Kidney epithelial cell (primary cell): ENCODE measurements at regions not wholly inside any gene's neighbourhood (a gene's known extent, or its start where the extent isn't known, plus 50 kb on each side); places are given as distances from the start of the nearest gene placed in this dataset.

ENCODE experiments used
- DNase-seq: peaks from one replicate; pipeline ENCODE4 v3.0.0-alpha.2; 2010; ENCODE audit warnings: low read depth
- H3K27me3 ChIP-seq: 2 replicates; pipeline ENCODE4 v1.6.0; 2011; ENCODE audit warnings: low read length; ENCODE audit not compliant: control insufficient read depth, insufficient read depth
- H3K36me3 ChIP-seq: 2 replicates; pipeline ENCODE4 v1.5.1; 2011; ENCODE audit warnings: low read length; ENCODE audit not compliant: control insufficient read depth, insufficient read depth
- H3K4me3 ChIP-seq: 2 replicates; pipeline ENCODE4 v1.5.1; 2011; ENCODE audit warnings: low read depth, mild to moderate bottlenecking, control low read depth, low read length
- TF ChIP-seq, protein P1 (sequence below): IDR thresholded peaks from 2 replicates; pipeline ENCODE4 v1.5.1; 2011; ENCODE audit warnings: mild to moderate bottlenecking, moderate library complexity, low read length, control low read depth, inconsistent platforms; ENCODE audit not compliant: insufficient read depth, poor library complexity, severe bottlenecking

GRCh38 chr3:144033863-144034262 is 62.2 kb downstream of the DIPK2A start:
- DNase-seq = no peak
- TF ChIP-seq, protein P1, sequence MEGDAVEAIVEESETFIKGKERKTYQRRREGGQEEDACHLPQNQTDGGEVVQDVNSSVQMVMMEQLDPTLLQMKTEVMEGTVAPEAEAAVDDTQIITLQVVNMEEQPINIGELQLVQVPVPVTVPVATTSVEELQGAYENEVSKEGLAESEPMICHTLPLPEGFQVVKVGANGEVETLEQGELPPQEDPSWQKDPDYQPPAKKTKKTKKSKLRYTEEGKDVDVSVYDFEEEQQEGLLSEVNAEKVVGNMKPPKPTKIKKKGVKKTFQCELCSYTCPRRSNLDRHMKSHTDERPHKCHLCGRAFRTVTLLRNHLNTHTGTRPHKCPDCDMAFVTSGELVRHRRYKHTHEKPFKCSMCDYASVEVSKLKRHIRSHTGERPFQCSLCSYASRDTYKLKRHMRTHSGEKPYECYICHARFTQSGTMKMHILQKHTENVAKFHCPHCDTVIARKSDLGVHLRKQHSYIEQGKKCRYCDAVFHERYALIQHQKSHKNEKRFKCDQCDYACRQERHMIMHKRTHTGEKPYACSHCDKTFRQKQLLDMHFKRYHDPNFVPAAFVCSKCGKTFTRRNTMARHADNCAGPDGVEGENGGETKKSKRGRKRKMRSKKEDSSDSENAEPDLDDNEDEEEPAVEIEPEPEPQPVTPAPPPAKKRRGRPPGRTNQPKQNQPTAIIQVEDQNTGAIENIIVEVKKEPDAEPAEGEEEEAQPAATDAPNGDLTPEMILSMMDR = no peak
- Histone ChIP-seq H3K27me3 (no peaks in the 10 kb centered on the region), H3K4me3 (no peak overlapping the region), H3K36me3 (no peaks in the 10 kb centered on the region)

DNA sequence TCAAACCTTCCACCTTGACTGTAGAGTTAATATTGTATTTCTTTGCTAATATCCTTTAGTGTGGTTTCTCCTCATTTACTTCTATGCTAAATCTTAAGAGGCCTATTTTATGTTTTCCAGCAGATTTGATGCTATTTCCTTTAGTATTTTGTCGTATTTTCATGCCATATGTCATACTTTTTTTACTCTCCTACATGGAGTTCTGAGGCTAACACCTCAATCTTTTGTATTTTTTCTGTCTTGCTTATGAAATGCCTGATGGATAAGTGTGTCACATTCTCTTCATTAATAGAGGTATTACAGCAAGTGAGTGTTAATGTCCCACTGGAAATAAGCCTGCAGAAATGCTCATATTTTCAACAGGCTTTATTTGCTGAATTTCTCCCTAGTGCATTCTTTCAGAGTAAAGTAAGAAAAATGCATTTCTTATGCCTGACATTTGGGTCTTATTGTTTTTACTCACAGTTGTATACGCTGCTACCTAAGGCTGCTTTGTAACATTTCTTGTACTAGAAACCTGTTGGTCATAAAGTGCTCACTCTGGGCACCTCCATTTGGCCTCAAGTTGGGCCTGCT is 63.2 kb downstream of the DIPK2A start:
- no peaks in the 10 kb centered on the region for H3K36me3 ChIP-seq
- H3K4me3 ChIP-seq = no peak overlapping the region
- no peak for DNase-seq
- no peaks in the 10 kb centered on the region for H3K27me3 ChIP-seq
- TF ChIP-seq, protein P1 = no peak

DNA sequence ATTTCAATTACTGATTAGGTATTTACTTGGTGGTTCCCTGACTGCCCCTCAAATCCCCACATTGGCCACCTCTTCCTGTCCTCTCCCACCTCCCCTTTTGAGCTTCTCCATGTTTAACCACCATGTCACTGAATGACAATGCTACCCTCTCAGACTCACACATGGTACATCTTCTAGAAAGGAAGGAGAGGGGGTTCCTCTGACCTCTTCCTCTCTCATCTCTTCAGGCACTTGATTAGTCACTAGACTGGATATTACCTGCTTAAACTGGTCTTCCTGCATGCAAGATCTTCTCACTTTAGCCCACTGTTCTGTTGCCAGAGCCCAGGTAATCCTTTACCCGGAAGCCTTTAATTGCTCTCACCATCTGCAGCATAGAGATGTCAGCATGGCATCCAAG is 64.9 kb downstream of the DIPK2A start:
- no peaks in the 10 kb centered on the region for H3K27me3 ChIP-seq
- H3K4me3 ChIP-seq = no peak overlapping the region
- TF ChIP-seq, protein P1 = no peak
- DNase-seq = no peak
- H3K36me3 ChIP-seq = no peaks in the 10 kb centered on the region

- TF ChIP-seq, protein P1 = no peak
- no peak for DNase-seq
- Histone ChIP-seq H3K36me3 (no peaks in the 10 kb centered on the region), H3K4me3 (no peak overlapping the region), H3K27me3 (no peaks in the 10 kb centered on the region)
Observed at GRCh38 chr3:144039661-144040060, 68.0 kb downstream of the DIPK2A start.

DNA sequence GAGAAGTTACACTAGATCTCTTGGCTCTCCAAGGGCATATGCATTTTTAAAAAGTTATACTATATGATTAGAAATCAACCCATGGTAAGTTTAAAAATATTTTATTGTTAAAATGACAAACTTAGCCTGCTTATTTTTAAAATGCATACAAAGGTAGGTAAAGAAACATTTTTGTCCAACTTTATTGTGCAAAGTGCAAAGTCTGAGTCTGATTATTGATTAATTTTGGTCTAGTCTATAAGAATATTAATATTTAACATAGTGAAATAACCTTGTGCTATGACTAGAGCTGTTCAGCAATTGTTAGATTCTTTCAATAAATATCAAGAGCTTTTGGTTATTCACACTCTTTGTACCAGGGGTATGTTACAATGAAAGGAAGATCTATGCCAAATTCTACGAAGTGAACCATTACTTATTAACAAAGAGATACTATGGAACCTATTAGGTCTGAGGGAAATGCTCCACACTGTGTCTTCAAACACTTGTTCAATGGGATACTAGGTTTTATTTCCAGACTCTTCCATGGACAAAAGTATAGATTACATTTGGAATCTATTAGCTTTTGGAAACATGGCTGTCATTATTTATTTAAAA is 70.4 kb downstream of the DIPK2A start:
- TF ChIP-seq, protein P1 = no peak
- no peak overlapping the region for H3K4me3 ChIP-seq
- H3K36me3 ChIP-seq = no peaks in the 10 kb centered on the region
- DNase-seq = no peak
- no peaks in the 10 kb centered on the region for H3K27me3 ChIP-seq

DNA sequence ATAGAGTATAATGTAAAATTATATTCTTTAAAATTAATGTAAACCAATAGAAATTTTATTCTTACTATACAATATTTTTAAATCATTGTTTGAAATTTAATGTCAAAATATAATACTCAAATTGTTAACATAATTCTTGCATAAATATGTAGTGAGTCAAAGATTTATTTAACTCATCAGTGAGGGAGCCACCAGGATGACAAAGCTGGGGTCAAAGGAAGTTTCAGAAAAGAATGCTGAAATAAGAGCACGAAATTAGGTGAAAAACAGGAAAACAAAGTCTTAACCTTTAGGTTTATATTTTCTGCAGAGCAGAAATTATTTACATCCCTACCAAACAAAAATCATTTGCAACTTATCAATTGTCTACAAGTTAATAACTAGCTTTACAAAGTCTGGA is 74.1 kb downstream of the DIPK2A start:
- no peak for DNase-seq
- Histone ChIP-seq H3K4me3 (no peak overlapping the region), H3K27me3 (no peaks in the 10 kb centered on the region), H3K36me3 (no peaks in the 10 kb centered on the region)
- TF ChIP-seq, protein P1 = no peak
